ENCODE measurements at regions not wholly inside any gene's neighbourhood (a gene's known extent, or its start where the extent isn't known, plus 50 kb on each side); places are given as distances from the start of the nearest gene placed in this dataset.

- TF ChIP-seq FOSB (CRISPR knock-in tag; IDR thresholded peaks at IDR 0.05), result no peak
- TF ChIP-seq POLR2A (IDR thresholded peaks at IDR 0.05; ENCODE audit: low read length), result no peak
- no peak for TF ChIP-seq JUNB (IDR thresholded peaks at IDR 0.05)
- TF ChIP-seq, protein P1, sequence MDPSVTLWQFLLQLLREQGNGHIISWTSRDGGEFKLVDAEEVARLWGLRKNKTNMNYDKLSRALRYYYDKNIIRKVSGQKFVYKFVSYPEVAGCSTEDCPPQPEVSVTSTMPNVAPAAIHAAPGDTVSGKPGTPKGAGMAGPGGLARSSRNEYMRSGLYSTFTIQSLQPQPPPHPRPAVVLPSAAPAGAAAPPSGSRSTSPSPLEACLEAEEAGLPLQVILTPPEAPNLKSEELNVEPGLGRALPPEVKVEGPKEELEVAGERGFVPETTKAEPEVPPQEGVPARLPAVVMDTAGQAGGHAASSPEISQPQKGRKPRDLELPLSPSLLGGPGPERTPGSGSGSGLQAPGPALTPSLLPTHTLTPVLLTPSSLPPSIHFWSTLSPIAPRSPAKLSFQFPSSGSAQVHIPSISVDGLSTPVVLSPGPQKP (IDR thresholded peaks at IDR 0.05; ENCODE audit: low read depth, low read length), result no peak
- TF ChIP-seq HES2 (IDR thresholded peaks at IDR 0.05), result no peak
- TF ChIP-seq FOXS1 (CRISPR knock-in tag; IDR thresholded peaks at IDR 0.05), result no peak
- no peak for TF ChIP-seq SREBF2 (IDR thresholded peaks at IDR 0.05)
- TF ChIP-seq, protein P2, sequence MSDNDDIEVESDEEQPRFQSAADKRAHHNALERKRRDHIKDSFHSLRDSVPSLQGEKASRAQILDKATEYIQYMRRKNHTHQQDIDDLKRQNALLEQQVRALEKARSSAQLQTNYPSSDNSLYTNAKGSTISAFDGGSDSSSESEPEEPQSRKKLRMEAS (IDR thresholded peaks at IDR 0.05), result no peak
- TF ChIP-seq TFCP2L1 (CRISPR knock-in tag; IDR thresholded peaks at IDR 0.05), result no peak
- TF ChIP-seq CEBPB (IDR thresholded peaks at IDR 0.05), result no peak
- TF ChIP-seq, protein P3, sequence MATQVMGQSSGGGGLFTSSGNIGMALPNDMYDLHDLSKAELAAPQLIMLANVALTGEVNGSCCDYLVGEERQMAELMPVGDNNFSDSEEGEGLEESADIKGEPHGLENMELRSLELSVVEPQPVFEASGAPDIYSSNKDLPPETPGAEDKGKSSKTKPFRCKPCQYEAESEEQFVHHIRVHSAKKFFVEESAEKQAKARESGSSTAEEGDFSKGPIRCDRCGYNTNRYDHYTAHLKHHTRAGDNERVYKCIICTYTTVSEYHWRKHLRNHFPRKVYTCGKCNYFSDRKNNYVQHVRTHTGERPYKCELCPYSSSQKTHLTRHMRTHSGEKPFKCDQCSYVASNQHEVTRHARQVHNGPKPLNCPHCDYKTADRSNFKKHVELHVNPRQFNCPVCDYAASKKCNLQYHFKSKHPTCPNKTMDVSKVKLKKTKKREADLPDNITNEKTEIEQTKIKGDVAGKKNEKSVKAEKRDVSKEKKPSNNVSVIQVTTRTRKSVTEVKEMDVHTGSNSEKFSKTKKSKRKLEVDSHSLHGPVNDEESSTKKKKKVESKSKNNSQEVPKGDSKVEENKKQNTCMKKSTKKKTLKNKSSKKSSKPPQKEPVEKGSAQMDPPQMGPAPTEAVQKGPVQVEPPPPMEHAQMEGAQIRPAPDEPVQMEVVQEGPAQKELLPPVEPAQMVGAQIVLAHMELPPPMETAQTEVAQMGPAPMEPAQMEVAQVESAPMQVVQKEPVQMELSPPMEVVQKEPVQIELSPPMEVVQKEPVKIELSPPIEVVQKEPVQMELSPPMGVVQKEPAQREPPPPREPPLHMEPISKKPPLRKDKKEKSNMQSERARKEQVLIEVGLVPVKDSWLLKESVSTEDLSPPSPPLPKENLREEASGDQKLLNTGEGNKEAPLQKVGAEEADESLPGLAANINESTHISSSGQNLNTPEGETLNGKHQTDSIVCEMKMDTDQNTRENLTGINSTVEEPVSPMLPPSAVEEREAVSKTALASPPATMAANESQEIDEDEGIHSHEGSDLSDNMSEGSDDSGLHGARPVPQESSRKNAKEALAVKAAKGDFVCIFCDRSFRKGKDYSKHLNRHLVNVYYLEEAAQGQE (IDR thresholded peaks at IDR 0.05), result no peak
- no peak for FAIRE-seq
- Histone ChIP-seq H3K4me3 (no peak overlapping the region), H3K4me2 (no peak overlapping the region), H3K27ac (no peak overlapping the region), H3K9me3 (peaks cover 8% of the 10 kb centered on the region; the same call in 1 of the 3 replicates), H3K4me1 (no peaks in the 10 kb centered on the region)
- ATAC-seq, result no peak; a peak in 1 of 6 replicates
- ChIA-PET CTCF (interaction anchor here (1.2 to 1.9 kb wide), 2 partner anchors 10 to 66 kb away, joined by 3 to 5 read pairs; no protein-coding TSS in a partner anchor), POLR2A (no interaction called here)
- WGBS (ENCODE audit: missing lambda C conversion rate), result 52% methylated on average over 2 of the region's 2 CpGs
- no peak for DNase-seq (ENCODE audit: low read depth in 1 of 2, low spot score in 1 of 2)
Measured at GRCh38 chr2:63765117-63765516, 76.6 kb upstream of the UGP2 start.

DNA sequence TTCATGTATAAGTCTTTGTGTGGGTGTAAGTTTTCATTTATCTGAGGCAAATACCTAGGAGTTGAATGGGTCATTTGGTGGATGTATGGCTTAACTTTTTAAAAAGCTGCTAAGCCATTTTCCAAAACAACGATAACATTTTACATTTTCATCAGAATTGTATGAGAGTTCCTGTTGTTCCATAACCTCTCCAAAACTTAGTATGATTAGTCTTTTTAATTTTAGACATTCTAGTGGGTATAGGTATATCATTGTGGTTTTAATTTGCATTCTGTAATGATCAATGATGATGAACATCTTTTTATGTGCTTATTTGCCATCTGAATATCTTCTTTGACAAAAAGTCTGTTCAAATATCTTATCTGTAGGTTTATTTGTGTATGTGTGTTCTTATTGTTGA is 74.4 kb upstream of the UGP2 start:
- WGBS (ENCODE audit: missing lambda C conversion rate), result 80% methylated on average over 1 of the region's 1 CpG
- DNase-seq (ENCODE audit: low read depth in 1 of 2, low spot score in 1 of 2) (no peak), ATAC-seq (no peak), FAIRE-seq (peak; percentile 36)
- peaks cover 8% of the 10 kb centered on the region; the same call in 1 of the 3 replicates for H3K9me3 ChIP-seq
- H3K4me1 ChIP-seq, result no peaks in the 10 kb centered on the region
- ChIA-PET POLR2A (no interaction called here), CTCF (no interaction called here)
- TF ChIP-seq USF2 (IDR thresholded peaks at IDR 0.05) (no peak), HEYL (CRISPR knock-in tag; IDR thresholded peaks at IDR 0.05) (no peak), EHF (CRISPR knock-in tag; IDR thresholded peaks at IDR 0.05) (no peak), ZSCAN20 (CRISPR knock-in tag; IDR thresholded peaks at IDR 0.05) (no peak), TFCP2L1 (CRISPR knock-in tag; IDR thresholded peaks at IDR 0.05) (no peak), HOXA7 (CRISPR knock-in tag; IDR thresholded peaks at IDR 0.05) (no peak), NFE2L2 (conservative IDR thresholded peaks at IDR 0.05; ENCODE audit: low read length) (no peak), TP53 (CRISPR knock-in tag; IDR thresholded peaks at IDR 0.05) (no peak), HOXB13 (CRISPR knock-in tag; IDR thresholded peaks at IDR 0.05; ENCODE audit: low read depth) (no peak), POLR2A (IDR thresholded peaks at IDR 0.05; ENCODE audit: low read length) (no peak), CBX2 (IDR thresholded peaks at IDR 0.05; ENCODE audit: borderline replicate concordance, low read depth) (no peak), KDM1A (IDR thresholded peaks at IDR 0.05; ENCODE audit: low read depth) (no peak)
- TF ChIP-seq, protein P2 (IDR thresholded peaks at IDR 0.05), result no peak
- no peak overlapping the region for H3K4me3 ChIP-seq
- no peak overlapping the region for H3K4me2 ChIP-seq
- no peak overlapping the region for H3K27ac ChIP-seq
